ENCODE measurements at regions not wholly inside any gene's neighbourhood (a gene's known extent, or its start where the extent isn't known, plus 50 kb on each side); places are given as distances from the start of the nearest gene placed in this dataset.

DNA sequence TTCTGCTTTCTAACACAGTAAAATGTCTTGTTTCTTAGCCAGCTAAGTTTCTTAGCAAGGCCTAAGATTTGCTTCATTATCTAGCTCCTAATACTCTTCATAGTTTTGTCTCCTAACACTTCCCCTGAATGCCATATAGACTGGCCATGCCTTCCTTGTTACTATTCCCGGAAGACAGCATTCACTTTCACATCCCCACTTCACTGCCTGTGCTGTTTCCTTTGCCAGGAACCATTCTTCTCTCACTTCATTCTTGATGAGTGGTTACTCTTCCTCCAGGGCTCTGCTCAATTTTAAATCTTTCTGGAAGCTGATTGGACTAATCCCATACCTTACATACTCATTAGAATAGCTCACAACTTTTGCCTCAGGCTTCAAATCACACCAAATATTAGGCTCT, 1510.2 kb upstream of the DDX18 start:
- TF ChIP-seq KDM1A (IDR thresholded peaks at IDR 0.05; ENCODE audit: borderline replicate concordance, low read length) = no peak
- TF ChIP-seq, protein P1, sequence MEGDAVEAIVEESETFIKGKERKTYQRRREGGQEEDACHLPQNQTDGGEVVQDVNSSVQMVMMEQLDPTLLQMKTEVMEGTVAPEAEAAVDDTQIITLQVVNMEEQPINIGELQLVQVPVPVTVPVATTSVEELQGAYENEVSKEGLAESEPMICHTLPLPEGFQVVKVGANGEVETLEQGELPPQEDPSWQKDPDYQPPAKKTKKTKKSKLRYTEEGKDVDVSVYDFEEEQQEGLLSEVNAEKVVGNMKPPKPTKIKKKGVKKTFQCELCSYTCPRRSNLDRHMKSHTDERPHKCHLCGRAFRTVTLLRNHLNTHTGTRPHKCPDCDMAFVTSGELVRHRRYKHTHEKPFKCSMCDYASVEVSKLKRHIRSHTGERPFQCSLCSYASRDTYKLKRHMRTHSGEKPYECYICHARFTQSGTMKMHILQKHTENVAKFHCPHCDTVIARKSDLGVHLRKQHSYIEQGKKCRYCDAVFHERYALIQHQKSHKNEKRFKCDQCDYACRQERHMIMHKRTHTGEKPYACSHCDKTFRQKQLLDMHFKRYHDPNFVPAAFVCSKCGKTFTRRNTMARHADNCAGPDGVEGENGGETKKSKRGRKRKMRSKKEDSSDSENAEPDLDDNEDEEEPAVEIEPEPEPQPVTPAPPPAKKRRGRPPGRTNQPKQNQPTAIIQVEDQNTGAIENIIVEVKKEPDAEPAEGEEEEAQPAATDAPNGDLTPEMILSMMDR (IDR thresholded peaks at IDR 0.05; ENCODE audit: control extremely low read depth in 1 of 3, insufficient read depth in 1 of 3, low read depth in 1 of 3, low read length in 3 of 3) = no peak
- no peak for TF ChIP-seq SP1 (IDR thresholded peaks at IDR 0.05; ENCODE audit: low read depth, low read length)
- TF ChIP-seq, protein P2, sequence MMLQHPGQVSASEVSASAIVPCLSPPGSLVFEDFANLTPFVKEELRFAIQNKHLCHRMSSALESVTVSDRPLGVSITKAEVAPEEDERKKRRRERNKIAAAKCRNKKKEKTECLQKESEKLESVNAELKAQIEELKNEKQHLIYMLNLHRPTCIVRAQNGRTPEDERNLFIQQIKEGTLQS (IDR thresholded peaks at IDR 0.05; ENCODE audit: insufficient read depth, low read depth, low read length) = no peak
- no peak for TF ChIP-seq BRCA1 (IDR thresholded peaks at IDR 0.05; ENCODE audit: low read depth, low read length)
- TF ChIP-seq GTF2F1 (IDR thresholded peaks at IDR 0.05; ENCODE audit: borderline replicate concordance, low read depth, low read length) = no peak
- no peak for TF ChIP-seq SIN3A (conservative IDR thresholded peaks at IDR 0.05 in 1 of 2, IDR thresholded peaks at IDR 0.05 in 1 of 2; ENCODE audit: low read depth in 1 of 2, low read length in 2 of 2)
- TF ChIP-seq EP300 (IDR thresholded peaks at IDR 0.05; ENCODE audit: borderline replicate concordance in 1 of 2, low read depth in 2 of 2, low read length in 2 of 2) = no peak
- no peak for TF ChIP-seq SAP30 (IDR thresholded peaks at IDR 0.05; ENCODE audit: insufficient read depth, insufficient replicate concordance, low read length)
- TF ChIP-seq SP2 (IDR thresholded peaks at IDR 0.05; ENCODE audit: low read length) = no peak
- TF ChIP-seq, protein P3, sequence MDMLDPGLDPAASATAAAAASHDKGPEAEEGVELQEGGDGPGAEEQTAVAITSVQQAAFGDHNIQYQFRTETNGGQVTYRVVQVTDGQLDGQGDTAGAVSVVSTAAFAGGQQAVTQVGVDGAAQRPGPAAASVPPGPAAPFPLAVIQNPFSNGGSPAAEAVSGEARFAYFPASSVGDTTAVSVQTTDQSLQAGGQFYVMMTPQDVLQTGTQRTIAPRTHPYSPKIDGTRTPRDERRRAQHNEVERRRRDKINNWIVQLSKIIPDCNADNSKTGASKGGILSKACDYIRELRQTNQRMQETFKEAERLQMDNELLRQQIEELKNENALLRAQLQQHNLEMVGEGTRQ (IDR thresholded peaks at IDR 0.05; ENCODE audit: low read length) = no peak
- no peak for TF ChIP-seq ZNF274 (IDR thresholded peaks at IDR 0.05; ENCODE audit: borderline replicate concordance, extremely low read depth, low read length)

Measured in H1 (cell line).